HS-5 (cell line): ENCODE measurements at regions not wholly inside any gene's neighbourhood (a gene's known extent, or its start where the extent isn't known, plus 50 kb on each side); places are given as distances from the start of the nearest gene placed in this dataset.

Experiments used
- DNase-seq: peaks from one replicate; pipeline ENCODE4 v3.0.0-alpha.2; 2012; ENCODE audit warnings: low read depth

DNA sequence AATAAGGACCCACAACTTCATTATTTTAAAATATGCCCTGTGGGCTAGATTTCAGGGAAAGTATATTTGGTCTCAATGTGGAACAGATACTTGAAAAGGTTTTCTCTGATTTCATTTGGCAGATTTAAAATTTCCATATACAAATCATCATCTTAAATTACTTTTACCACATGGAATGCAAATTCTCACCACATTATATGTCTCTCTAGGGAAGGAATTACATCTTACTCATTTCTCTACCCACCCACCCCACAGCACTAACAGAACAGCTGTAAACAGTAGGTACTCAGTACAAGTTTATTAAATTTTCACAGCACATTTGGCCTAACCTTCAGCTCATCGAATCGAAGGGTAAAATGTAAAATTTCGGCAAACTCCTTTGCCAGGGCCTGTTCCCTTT, 104.0 kb downstream of the CYRIA start:
- no peak for DNase-seq

DNA sequence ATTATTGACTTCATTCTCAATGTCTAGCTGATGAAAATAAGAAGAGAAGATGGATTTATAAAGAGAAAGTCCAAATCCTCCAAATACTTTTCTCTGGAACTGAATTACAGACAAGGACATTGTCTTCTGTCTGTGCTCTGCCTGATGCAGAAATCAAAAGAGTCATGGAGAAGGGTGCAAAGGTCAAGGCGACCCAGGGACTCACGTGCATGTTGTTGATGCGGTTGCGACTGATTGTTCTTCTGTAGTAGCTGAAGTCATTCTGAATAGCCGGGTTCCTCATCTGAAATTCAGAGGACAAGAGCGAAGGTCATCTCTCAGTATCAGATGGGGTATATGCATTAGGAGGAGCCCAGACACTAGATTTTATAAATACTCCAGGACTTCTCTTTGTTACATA, 104.4 kb downstream of the CYRIA start:
- DNase-seq = no peak

DNA sequence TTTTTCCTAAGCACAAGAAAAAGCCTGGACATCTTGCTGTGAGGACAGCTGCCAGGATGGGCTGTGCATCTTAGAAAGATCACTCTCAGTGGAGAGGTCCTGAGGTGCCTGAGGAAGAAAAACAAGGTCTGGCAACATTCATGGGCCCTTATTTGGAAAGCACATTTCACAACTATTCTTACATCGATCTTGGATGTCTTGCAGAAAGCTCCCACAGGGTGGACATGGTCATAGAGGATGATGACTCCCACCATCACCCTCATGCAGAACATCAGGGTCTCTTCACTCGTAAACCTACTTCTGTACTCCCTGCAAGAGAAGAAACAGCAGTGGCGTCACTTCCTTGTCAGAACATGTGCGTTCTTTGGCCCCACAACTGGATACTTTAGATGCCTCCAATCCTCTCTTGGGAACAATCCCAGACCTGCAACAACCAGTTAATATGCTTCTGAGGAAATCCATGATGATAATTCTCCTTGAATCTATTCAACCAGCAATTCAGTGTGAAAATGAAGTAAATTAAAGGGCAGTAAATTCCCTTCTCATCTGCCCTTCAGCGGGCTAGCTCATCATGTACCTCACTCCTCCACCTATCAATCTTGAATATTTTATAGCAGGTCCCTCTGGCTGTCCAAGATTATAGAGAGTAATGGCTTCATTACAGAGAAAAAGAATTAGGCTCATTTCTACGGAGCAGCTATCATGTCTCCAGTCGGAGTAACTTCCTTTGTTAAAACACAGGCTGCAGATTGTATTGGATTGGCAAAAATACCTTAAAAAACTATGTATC, 106.2 kb downstream of the CYRIA start:
- no peak for DNase-seq

DNA sequence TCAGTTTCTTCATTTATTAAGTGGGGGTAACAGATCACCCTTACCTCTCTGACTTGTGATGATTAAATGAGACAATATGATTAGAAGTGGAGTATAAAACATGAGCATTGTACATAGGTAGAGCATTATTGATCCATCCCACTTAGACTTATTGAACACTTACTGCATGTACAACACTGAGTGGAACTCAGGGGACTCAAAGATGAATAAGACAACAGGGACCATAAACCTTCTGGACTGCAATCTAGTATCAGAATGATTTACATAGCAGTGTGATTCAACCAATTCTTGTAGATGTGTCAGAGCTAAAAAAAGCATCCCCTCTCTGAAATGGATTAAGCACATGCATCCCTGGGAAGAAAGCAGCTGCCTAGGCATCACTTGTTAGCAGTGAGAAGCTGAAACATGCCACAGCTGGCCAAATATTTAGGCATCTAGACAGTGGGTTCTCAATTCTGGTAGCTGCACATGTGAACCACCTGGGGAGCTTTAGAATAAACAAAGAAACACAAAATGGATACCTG, 111.5 kb downstream of the CYRIA start:
- DNase-seq = no peak

DNA sequence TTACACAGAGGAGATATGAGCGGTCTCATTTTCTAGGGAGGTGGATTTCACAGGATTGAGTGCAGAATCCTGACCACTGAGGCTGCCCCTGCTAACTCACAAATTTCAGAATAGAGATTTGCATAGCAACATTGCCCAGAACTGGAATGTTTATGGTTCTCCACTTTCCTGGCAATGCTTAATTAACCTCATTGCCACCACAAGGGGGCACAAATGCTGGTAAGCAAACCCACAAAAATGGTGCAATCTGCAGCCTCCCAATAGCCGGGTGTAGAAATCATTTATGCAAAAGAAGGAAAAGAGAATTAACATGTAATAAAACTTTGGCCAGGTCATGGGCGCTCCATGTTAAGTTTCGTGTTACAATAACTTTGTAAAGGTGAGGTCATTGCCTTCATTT, 112.4 kb downstream of the CYRIA start:
- no peak for DNase-seq

DNA sequence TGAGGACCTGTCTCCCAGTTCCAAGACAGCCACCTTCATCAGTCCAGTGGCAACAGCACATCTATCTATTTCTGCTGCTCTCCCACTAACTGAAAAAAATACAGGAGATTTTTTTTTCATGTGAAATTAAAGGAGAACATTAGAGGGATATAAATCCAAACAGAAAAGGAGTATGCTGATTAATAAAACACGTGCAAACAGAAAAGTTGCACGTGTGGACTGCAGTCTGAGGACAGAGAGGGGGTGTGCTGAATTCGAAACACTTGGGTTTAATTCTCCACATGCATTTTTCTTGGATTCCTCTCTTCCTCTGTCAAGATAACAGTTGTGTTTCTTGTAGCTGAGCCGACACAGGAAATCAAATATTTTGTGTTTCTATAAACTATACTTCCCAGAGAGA, 113.4 kb downstream of the CYRIA start:
- no peak for DNase-seq

DNA sequence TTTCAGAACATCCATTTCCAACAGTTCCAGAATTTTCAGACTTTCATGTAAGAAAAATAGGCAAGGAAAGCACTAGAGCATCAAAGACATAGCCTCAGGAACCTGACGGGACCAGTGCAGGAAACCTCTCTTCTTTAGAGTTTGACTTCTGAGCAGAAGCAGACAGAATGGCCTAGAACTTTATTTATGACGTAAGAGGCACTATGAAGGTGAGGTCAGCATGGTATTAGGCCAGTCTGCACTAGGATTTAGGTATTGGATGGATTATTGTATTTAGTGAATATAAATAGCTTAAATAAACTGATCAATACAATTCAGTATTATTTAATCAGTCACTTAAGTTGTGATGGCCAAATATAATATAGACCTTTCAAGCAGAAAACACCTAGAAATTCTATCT, 117.6 kb downstream of the CYRIA start:
- DNase-seq = no peak

DNA sequence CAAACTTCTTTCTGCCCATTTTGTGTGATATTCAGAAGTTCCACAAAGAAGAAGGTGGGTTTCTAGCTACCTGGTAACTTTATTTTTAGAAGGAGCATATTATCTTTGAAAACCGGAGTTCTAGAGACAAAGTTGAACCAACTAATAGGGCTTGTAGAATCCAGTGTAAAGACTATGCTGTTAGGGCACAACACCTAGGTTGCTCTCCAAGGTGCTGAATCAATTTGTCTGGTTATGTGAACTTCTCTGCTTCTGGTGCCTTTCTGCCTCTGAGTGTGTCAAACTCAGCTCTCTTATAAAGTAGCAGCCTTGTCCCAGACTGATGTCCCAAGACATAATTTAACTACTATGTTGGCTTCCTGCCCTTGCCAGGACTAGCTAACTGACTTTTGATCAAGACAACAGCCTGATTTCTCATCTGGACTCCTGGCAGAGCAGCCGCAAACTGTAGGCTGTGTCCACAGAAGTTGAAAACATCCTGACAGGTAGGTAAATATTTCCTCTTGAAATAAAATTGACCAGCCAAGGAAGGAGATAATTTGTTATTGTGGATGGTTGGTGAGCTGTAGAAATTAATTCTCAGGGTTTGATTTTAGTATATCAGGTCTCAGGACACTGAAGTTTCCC, 119.4 kb downstream of the CYRIA start:
- DNase-seq = no peak

DNA sequence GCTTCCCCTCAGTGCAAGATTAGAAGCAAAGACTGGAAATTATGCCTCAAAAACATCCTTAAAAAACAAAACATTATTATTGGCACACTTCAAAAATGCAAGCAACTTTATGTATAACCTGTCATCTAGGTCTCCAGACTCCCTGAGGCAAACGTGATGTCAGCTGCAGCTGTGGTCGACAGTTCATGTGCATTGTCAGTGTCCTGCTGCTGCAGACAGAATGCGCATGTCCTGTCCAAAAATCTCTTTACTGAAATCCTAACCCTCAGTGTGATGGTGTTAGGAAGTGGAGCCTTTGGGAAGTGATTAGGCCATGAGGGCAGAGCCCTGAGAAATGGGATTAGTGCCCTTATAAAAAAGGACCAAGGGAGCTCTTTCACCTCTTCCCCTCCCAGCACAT, 126.9 kb downstream of the CYRIA start:
- no peak for DNase-seq

DNA sequence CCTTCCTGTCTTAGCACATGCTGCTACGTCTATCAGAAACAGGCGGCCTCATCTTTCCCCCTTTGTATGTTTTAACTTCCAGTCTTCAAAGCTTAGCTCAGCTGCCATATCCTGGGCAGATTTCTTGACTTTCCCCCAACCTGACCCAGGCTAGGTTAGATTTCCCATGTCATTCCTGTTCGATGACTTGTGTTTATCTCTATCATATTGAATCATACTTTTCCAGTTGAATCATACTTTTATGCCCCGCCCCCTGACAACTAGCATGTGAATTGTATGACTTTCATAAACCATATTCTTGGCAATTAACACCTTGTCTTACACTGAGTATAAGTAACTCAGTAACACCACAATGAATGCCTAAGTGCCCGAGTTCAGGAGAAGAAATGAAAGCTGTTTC, 128.3 kb downstream of the CYRIA start:
- DNase-seq = no peak

DNA sequence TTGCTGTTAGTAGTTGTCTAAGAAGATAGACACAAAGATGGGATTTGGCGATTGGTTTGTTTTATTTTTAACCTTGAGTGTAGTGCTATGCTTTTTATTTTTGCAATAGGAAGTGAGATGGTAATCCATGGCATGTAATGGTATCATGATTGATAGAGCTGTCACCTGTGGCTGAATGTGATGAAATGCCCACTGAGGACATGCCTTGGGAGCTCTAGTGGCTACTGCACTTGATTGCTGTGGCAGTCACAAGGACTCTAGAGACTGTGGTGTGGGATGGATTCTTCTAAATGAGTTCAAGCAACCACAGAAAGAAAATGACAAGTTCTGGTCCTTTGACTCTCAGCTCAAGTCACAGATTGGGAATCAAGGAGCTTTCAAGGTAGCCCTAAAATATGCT, 139.4 kb downstream of the CYRIA start:
- DNase-seq = no peak

DNA sequence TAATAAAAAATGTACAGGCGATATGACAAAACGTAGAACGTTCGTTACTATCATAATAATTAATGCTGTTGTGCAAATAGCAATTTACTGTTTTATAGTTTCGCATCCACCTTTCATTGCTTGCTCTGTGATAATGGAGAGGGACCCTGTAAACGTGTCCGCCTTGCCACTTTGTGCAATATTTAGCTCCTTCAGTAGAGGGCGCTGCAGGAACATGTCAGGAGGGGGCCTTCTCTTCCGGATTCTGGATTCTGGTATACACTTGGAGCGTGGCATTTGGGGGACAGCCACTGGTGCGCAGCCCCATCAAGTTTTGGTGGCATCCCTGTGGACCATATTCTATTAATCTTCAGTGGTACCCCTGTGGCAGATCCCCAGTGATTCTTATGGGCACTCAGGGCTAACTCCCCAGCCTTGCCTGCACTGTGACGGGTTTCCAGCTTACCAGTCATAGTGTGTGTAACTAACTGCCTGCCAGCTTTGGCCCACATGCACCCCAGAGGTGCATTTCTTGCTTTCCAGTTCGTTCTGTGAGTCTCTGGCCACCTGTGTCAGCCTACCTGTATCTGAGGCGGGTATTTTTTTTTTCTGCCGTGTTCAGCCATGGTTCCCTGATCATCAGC, 140.3 kb downstream of the CYRIA start:
- no peak for DNase-seq

DNA sequence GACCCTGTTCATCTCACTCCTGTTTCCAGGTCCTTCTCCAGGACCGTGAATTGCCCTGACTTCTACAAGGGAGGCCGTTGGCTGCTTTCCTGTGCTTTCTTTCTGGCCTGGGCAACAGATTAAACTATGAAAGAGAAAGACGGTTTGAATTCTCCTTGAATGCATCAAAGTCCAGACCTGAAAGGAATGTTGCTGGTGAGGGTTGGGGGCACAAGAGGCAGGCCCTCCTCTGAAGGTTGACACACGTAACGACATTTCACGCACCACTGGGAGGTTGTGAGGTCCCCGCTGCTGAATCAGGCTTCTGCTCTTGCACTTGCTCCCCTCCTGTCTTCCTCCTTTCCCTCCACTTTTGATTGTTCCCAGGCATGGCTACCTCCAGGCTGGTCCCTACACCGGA, 141.9 kb downstream of the CYRIA start:
- no peak for DNase-seq

DNA sequence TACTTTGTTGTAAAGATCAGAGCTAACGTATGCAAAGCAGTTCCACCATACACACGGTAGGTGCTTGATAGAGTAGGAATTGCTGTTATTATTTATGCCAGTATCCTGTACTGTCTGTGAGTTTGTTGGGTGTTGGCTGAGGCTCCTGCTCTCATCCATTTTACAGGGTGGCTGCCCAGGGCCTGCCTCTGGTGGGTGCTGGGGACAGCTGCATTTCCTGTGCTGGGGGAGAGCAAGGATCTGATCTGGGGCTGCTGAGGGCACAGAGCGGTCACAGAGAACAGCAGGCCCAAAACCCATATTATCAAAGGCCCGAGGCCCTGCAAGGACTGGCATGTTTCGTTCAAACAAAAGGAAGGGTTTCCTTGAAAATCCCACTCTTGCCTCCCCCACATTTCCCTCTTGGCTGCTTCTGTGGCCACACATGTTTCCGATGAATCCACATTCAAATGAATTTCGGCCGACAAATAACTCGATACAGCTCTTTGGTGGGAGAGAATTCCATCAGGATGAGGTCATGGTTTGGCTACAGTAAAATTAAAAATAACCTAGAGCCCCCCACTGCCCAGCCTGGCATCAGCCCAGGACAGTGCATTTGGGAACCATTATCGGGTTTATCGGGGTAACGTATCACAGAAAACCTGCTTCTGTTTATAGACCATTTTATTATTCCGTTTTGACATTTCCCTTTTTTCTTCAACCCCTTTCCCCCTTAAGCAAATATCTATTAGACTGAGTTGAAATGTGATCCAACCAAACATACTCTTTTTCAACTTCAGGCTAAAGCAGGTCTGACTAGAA, 143.4 kb downstream of the CYRIA start:
- no peak for DNase-seq

DNA sequence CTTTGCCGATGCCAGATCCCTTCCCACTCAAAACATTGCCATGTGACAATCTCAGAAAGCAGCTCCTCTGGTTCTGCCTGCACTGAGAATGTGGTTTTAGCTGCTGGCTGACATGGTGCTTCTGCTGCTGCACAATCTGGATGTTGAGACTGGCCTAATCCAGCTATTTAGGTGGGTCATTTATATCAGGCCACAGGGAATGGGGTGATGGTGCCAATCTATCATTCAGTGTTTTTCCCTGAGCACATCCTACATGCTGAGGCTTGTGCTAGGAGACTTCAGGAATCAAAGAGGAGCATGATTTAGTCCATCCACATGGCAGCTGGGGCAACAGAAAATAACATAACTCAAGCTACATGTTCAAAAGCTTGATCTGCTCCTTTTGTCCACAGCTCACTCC, 144.7 kb downstream of the CYRIA start:
- DNase-seq = no peak

DNA sequence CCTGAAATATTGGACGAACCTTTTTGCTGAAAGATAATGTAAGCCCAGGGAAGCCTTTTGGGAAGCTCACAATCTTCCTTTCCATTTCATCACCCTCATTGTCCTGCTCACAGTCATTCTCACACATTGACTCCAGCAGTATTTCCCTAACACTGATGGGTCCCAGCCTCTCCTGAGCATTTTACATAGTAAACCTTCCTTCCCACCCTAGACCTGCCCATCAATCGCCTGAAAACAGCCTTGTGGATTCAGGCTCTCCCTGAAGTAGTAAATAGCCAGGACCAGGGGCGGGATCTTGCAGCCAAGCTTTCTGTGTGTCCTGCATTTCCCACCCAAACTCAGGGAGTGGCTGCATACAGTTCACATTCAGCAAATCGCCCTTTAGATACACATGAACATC, 149.9 kb downstream of the CYRIA start:
- DNase-seq = no peak

DNA sequence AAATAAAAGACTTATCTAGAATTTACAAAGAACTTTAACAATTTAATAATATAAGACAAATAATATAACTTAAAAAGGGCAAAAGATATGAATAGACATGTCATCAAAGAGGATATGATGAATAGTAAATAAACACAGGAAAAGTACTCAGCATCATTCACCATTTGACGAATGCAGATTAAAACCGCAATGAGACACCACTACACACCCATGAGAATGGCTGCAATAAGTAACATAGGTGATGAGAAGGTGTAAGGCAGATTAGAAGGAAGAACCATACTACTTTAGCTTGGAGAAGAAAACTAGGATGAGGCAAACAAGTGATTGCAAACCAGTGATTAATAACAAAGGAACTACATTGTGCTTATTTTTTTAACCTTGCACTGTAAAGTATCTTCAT, 152.0 kb downstream of the CYRIA start:
- no peak for DNase-seq

DNA sequence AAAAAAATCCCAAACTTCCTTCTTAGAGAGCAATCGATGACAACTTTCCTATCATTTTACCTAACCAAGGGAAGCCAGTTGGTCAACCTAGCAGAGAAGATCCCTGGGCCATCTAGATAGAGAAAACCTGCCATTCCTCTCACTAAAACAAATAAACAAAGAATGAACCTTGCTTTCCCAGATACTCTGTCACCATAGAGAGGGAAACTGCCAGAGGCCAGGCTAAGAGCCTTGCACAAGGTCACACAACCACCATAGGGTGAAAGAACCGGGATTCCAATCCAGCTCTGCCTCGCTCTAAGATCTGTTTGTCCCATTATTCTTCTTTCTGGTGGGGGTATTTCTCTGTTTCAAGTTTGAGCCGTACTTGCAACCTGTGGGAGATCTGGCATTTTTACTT, 154.6 kb downstream of the CYRIA start:
- no peak for DNase-seq

DNA sequence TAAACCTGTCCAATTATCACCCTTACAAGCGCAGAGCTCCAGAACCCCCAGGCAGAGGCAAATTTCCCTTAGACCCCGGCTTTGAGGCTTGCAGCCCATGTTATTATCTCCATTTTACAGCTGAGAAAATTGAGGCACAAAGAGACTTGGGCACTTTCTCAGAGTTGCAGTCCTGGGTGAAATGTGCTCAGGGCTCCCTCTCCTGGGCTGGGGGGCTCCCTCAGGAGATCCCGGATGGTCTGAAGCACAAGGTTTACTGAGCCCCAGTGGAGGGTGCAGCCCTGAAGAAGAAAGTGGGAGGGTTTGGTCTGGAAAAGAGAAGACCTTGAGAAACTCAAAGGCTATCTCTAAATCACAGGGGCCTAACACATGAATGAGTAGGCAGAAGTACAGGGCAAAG, 156.6 kb downstream of the CYRIA start:
- no peak for DNase-seq

DNA sequence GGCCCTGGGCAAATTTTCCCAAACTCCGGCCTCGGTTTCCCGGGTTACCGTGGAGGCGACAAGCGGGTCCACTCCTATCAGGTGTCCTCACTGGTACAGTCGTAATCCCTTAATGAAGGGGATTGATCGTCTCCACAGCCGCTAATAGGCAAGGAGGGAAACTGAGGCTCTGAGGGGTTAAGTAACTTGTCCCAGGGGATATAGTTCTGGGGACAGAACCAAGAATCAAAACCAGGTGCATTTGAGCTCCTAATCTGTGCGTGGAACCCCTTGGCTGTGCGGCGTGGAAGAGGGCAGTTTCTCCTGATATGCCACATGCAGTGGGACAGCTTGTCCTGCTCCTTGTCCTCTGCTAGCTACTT, 157.2 kb downstream of the CYRIA start:
- DNase-seq = no peak

DNA sequence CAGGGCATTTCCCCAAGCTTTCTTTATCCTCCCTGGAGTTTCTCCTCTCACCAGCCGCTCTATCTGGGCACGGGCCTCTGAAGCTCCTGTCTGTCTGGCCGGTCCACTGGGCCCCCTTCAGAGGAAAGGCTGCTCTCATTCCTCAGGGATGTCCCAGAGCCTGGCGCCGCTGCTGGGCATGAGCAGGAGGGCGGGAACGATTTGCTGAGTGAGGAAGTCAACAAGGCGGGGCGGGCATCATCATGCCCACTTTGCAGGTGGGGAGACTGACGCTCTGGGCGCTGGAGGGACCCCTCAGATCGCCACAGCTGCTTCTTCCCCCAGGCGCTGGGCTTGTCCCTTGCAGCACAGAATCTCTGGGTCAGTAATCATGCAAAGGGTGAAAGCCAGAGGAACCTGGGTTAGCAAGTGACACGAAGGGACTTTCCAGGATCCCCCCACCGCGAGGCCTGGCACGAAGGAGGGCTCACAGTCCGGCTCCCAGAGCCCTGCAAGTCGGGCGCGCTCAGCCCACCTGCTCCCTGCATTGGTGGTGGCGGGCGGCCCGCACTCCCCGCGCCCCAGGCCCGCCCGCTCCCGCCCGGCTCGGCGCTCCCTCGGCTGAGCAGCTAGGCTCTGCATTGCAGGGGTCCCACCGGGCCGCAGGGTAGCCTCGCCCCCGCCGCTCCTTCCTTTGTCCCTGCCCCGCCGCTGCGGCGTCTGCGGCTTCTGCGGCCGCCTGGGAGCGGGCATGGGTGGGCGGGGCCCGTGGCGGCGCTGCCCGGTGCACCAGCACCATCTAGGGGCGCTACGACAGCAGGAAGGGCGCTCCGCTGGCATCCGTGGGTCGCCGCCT, 157.8 kb downstream of the CYRIA start:
- no peak for DNase-seq

DNA sequence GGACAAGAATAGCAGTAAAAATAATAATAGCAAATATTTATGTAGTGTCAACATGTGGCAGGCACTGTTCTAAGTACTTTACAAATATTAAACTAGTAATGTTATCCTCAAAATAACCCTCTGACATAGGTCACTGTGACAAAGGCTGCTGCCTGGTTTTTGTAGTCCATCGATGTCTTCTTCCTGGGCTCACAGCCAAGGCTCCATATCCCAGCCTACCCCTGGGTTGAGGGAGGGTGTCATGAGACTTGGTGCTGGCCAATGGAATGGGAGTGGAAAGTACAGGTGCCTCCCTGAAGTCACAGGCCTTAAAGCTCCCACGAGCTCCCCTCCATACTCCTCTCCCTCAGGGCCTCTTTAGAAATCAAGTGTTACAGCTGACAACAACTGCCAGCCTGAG, 159.3 kb downstream of the CYRIA start:
- no peak for DNase-seq
